Kasumi-1 (cell line): ENCODE measurements at regions not wholly inside any gene's neighbourhood (a gene's known extent, or its start where the extent isn't known, plus 50 kb on each side); places are given as distances from the start of the nearest gene placed in this dataset.

Source experiments
- DNase-seq, 2 experiments: peaks; one replicate each; lab custom pipeline; 2025; lab: John Stamatoyannopoulos, UW

DNA sequence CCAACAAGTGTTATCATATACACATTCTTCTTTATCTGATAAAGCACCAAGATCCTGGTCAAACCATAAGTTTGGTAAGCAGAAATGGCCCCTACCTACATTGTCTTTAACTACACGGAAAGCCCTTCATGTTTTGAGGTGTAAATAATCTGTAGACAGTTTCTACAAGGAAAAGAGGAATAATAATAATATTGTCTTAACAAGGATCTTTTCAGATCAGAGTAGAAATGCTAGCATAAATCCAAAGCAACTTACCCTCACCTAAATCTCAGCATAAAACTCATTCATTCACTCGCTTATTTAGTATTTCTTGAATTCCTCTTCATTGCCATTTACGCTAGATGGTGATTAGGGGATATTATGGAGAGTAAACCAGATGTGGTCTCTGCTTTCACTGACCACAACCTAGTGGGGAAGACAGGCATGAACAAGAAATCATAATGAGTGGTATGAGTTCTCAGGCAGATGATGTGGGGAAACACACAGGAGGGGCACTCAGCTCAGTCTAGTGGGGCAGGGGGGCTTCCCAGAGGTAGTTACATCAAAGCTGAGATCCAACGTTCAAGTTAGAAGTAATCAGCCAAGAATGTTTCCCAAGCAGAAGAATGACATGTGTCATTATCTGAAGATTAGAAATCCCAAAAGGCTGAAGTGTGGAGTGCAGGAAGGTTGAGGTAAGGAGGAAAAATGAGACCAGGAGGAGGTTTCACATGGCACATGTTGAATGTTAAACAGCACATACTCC lies 65.4 kb upstream of the ZC3H12C start:
- no peak for DNase-seq

GRCh38 chr11:110028921-110029320 lies 64.3 kb upstream of the ZC3H12C start:
- DNase-seq, result no peak

GRCh38 chr11:110029714-110030113 lies 63.5 kb upstream of the ZC3H12C start:
- no peak for DNase-seq

DNA sequence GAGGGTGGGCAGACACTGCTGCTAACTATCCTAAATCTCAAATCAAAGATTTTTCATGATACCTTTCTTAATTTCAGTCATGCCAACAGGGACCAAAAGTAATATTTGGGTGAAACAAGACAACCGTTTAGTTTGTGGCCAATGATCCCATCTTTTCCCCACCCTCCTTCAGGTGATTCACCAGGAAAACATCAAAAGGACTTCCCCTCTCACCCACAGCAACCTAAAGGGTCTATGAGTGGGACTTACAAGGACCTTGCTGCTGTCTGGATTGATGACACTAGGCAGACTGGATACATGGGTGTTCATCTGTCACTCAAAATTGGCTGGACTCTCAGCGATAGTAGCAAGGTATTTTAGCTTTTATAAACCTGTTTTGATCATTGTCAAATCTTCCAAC lies 62.0 kb upstream of the ZC3H12C start:
- DNase-seq, result no peak

GRCh38 chr11:110032259-110032658 lies 60.9 kb upstream of the ZC3H12C start:
- DNase-seq, result no peak

- no peak for DNase-seq
Observed at GRCh38 chr11:110032957-110033570, 60.1 kb upstream of the ZC3H12C start.

- no peak for DNase-seq
Observed at GRCh38 chr11:110034806-110035205, 58.4 kb upstream of the ZC3H12C start.

- DNase-seq, result no peak
Observed at GRCh38 chr11:110035357-110035756, 57.8 kb upstream of the ZC3H12C start.

DNA sequence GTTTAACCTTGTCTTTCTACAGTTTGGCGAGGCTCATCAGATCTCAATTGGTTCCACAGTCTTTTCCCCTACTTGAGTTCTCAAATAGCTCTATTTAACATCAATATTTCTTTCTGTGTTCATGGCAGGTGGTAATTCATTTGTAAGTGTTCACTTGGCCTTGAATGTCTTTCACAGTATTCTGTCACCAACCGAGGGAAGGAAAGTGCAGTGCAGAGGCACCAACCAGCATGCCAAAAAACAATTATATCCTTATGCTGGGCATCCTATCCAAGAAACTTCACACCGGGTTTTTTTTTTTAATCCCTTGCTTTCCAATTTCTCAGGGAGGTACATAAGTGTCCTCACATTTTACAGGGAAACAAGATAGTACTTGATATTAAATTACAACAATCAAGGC lies 55.0 kb upstream of the ZC3H12C start:
- no peak for DNase-seq
